ENCODE measurements at regions not wholly inside any gene's neighbourhood (a gene's known extent, or its start where the extent isn't known, plus 50 kb on each side); places are given as distances from the start of the nearest gene placed in this dataset.
"Not testable (repeated sequence)": the region's sequence is repeated elsewhere in the genome, so short reads cannot be mapped to it uniquely, and the experiment has no call there.

DNA sequence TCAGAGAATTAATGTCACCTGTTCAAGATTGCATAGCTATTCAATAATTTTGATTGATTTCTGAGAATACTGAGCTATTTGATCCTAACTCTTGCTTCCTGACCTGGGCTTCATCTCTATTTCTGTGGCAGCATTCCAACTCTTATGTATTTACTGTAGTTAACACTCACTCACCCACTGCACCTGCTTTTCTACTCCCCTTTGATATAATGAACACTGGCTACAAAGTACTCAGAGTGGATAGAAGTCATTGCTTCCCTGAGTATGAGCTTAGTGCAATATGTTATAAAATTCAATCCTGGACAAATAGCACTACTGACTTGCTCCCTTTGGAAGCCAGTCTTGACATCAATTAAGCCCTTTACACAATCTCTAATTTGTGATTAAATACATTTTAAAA is 117.2 kb downstream of the APIP start:
- H3K27me3 ChIP-seq = no peaks in the 10 kb centered on the region
- no peaks in the 10 kb centered on the region for H3K9me3 ChIP-seq (replicated peaks in 1 of 3)
- H3K4me1 ChIP-seq (replicated peaks in 1 of 2) = no peaks in the 10 kb centered on the region
- no peaks in the 10 kb centered on the region for H3K36me3 ChIP-seq (replicated peaks in 1 of 2)
- TF ChIP-seq POLR2A (IDR thresholded peaks at IDR 0.05) = no peak
- TF ChIP-seq, protein P1, sequence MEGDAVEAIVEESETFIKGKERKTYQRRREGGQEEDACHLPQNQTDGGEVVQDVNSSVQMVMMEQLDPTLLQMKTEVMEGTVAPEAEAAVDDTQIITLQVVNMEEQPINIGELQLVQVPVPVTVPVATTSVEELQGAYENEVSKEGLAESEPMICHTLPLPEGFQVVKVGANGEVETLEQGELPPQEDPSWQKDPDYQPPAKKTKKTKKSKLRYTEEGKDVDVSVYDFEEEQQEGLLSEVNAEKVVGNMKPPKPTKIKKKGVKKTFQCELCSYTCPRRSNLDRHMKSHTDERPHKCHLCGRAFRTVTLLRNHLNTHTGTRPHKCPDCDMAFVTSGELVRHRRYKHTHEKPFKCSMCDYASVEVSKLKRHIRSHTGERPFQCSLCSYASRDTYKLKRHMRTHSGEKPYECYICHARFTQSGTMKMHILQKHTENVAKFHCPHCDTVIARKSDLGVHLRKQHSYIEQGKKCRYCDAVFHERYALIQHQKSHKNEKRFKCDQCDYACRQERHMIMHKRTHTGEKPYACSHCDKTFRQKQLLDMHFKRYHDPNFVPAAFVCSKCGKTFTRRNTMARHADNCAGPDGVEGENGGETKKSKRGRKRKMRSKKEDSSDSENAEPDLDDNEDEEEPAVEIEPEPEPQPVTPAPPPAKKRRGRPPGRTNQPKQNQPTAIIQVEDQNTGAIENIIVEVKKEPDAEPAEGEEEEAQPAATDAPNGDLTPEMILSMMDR (IDR thresholded peaks at IDR 0.05) = no peak
- H3K4me3 ChIP-seq = no peak overlapping the region
- no peak overlapping the region for H3K27ac ChIP-seq
- no peak for DNase-seq
- intact Hi-C loops (cut with DNase I) = no loop called here

DNA sequence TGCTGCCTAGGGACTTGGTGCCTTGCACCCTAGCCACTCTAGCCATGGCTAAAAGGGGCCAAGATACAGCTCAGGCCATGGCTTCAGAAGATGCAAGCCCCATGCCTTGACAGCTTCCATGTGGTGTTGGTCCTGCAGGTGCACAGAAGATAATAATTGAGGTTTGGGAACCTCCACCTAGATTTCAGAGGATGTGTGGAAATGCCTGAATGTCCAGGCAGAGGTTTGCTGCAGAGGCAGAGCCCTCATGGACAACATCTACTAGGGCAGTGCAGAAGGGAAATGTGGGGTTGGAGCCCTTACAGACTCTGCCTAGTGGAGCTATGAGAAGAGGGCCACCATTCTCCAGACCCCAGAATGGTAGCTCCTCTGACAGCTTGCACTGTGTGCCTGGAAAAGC is 118.7 kb downstream of the APIP start:
- DNase-seq; H3K9me3 ChIP-seq (replicated peaks in 1 of 3); H3K4me1 ChIP-seq (replicated peaks in 1 of 2); intact Hi-C loops (cut with DNase I); H3K4me3 ChIP-seq; H3K36me3 ChIP-seq (replicated peaks in 1 of 2); H3K27ac ChIP-seq; H3K27me3 ChIP-seq: not testable (repeated sequence)

DNA sequence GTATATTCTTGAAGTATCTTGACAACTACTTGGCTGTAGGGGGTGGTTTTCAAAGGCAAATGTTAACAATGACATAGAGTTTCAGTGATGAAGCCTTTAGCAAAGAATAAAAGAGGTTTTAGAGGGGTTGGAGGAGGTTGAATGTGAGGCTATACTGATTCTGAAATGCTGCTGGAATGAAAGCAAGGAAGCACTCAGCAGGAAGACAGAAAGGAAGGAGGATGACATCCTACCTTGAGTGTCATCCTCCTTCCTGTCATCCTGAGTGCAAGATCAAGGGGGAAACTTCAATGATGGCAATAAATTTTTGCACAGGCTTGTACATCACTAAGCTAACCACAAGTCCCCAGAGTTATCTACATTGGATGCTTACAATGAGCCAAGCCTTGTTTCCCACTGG is 120.5 kb downstream of the APIP start:
- no peak for DNase-seq
- H3K4me1 ChIP-seq (replicated peaks in 1 of 2) = peaks cover 0 to 3% of the 10 kb centered on the region in 2 donors
- intact Hi-C loops (cut with DNase I) = no loop called here

DNA sequence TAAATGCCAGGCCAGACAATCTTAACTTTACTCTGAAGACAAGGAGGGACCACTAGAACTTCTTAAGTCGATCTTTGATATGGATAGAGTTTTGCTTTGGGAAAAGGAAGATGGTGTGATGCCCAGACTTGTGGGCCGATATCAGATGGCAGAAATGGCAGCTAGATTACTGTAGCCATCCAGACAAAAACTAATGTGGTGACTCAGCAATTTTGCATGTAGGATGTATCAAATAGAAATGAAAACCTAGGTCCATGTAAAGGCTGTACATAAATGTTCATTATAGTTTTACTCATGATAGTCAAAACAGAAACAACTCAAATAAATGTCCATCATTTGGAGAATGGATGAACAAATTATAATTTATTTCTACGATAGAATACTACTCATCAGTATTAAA is 121.5 kb downstream of the APIP start:
- H3K4me1 ChIP-seq (replicated peaks in 1 of 2) = peaks cover 0 to 3% of the 10 kb centered on the region in 2 donors
- TF ChIP-seq POLR2A (IDR thresholded peaks at IDR 0.05) = no peak
- TF ChIP-seq, protein P1 (IDR thresholded peaks at IDR 0.05) = no peak
- no peak overlapping the region for H3K4me3 ChIP-seq
- H3K27ac ChIP-seq = no peak overlapping the region
- H3K9me3 ChIP-seq (replicated peaks in 1 of 3) = no peaks in the 10 kb centered on the region
- WGBS, 4 donors = 88 to 92% (median 91%) methylated on average over 3 of the region's 3 CpGs
- no peaks in the 10 kb centered on the region for H3K27me3 ChIP-seq
- intact Hi-C loops (cut with DNase I) = no loop called here
- no peak for DNase-seq
- H3K36me3 ChIP-seq (replicated peaks in 1 of 2) = no peaks in the 10 kb centered on the region

More for the DNA sequence above, 120.5 kb downstream of the APIP start:
- H3K9me3 ChIP-seq (replicated peaks in 1 of 3) = no peaks in the 10 kb centered on the region
- no peaks in the 10 kb centered on the region for H3K36me3 ChIP-seq (replicated peaks in 1 of 2)
- H3K27me3 ChIP-seq = no peaks in the 10 kb centered on the region
- no peak overlapping the region for H3K27ac ChIP-seq
- H3K4me3 ChIP-seq = no peak overlapping the region
- TF ChIP-seq POLR2A (IDR thresholded peaks at IDR 0.05) = no peak
- TF ChIP-seq, protein P1 (IDR thresholded peaks at IDR 0.05) = no peak

DNA sequence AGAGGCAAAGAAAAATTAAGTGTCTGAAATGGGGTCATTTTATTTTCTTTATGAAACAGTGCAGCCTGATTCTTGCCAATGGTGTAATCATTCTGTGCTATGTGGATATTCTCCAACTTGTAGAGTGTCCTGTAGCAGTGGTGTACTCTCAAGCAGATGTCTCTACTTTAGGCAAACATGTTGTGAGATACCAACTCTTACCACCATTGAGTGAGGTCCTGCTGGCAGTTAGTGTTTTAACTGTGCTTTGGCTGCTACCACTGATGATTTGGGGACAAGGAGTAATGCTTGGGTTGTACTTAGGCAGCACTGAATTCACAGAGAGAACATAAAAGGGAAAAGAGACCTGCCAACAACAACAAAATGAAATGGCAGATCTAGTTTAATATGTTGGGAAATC is 122.5 kb downstream of the APIP start:
- intact Hi-C loops (cut with DNase I) = no loop called here
- Histone ChIP-seq H3K27me3 (no peaks in the 10 kb centered on the region), H3K4me1 (replicated peaks in 1 of 2) (peaks cover 0 to 3% of the 10 kb centered on the region in 2 donors), H3K27ac (no peak overlapping the region), H3K9me3 (replicated peaks in 1 of 3) (no peaks in the 10 kb centered on the region), H3K36me3 (replicated peaks in 1 of 2) (no peaks in the 10 kb centered on the region), H3K4me3 (no peak overlapping the region)
- TF ChIP-seq, protein P1 (IDR thresholded peaks at IDR 0.05) = no peak
- no peak for TF ChIP-seq POLR2A (IDR thresholded peaks at IDR 0.05)
- no peak for DNase-seq

Measured in adrenal gland (tissue), 9 donors.